NOMO-1 treated with dmso at 0.1 percent for 144 hours (cell line): ENCODE measurements at regions not wholly inside any gene's neighbourhood (a gene's known extent, or its start where the extent isn't known, plus 50 kb on each side); places are given as distances from the start of the nearest gene placed in this dataset.

Experiments
- DNase-seq: peaks from one replicate; lab custom pipeline; 2025; ENCODE audit not compliant: unreplicated experiment; lab: John Stamatoyannopoulos, UW

DNA sequence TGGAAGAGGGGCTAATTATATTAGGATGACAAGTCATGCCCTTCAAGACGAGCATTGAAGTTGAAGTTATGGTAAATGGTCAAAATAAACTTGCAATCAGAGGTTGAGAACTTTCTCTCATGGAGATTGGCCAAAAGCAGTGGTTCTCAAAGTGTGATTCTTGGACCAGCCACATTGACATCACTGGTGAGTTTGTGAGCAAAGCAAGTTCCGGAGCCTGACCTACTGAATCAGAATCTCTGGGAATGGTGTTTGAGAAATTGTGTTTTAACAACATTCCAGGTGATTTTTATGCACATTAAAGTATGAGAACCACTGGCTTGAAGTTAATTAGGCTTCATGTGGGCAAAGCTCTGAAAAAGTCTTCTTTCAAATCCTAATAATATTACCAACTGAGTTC lies 403.5 kb downstream of the ZSWIM6 start:
- DNase-seq, result no peak

- DNase-seq, result no peak
These were observed 403.9 kb downstream of the ZSWIM6 start for GRCh38 chr5:61735995-61736394.

- DNase-seq, result no peak
These were observed 405.4 kb downstream of the ZSWIM6 start for GRCh38 chr5:61737301-61737963.

- DNase-seq, result no peak
These were observed 405.9 kb downstream of the ZSWIM6 start for GRCh38 chr5:61737964-61738340.

GRCh38 chr5:61738446-61738845 lies 406.4 kb downstream of the ZSWIM6 start:
- DNase-seq, result no peak

GRCh38 chr5:61744690-61745619 lies 412.9 kb downstream of the ZSWIM6 start:
- no peak for DNase-seq

- no peak for DNase-seq
These were observed 414.9 kb downstream of the ZSWIM6 start for GRCh38 chr5:61746831-61747575.

DNA sequence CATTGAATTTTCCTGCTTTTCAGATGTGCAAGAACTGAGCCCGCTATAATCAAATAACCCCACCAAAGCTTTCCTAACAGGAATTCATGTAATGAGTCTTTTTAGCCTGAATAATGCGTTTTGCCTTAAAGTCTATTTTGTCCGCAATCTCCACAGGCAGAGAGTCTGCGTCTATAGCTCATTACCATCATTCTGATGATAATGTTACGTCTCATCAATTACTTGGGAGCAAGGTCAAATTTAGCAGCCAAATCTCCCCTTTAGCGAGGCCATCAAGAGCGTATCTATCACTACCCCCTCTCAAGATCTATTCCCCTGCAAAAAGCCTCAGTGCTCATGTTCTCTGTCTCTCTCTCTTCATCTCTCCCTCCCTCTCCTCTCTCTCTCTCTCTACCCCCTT lies 416.1 kb downstream of the ZSWIM6 start:
- DNase-seq, result no peak

GRCh38 chr5:61748651-61749050 lies 416.6 kb downstream of the ZSWIM6 start:
- no peak for DNase-seq

- DNase-seq, result no peak
These were observed 420.5 kb downstream of the ZSWIM6 start for GRCh38 chr5:61752588-61752987.

- no peak for DNase-seq
These were observed 422.7 kb downstream of the ZSWIM6 start for GRCh38 chr5:61754792-61755191.

GRCh38 chr5:61755726-61756222 lies 423.7 kb downstream of the ZSWIM6 start:
- no peak for DNase-seq

DNA sequence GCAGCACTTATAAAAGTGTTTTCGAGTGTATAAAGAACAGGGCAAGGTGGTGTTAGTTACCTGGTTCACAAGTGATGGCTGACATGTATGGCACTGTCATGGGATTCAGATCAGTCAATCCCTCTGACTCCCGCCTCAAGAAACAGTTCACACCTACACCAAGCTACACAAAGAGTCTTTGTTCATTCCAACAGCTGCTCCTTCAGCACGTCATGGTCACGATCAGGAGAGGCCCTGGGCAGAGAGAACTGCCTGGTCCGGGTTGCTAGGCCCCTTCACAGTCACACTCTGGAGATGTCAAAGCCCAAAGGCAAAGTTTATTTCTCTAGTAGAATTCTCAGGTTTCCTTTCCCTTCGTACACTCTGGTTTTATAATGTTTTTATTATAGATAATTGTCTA lies 426.7 kb downstream of the ZSWIM6 start:
- no peak for DNase-seq

DNA sequence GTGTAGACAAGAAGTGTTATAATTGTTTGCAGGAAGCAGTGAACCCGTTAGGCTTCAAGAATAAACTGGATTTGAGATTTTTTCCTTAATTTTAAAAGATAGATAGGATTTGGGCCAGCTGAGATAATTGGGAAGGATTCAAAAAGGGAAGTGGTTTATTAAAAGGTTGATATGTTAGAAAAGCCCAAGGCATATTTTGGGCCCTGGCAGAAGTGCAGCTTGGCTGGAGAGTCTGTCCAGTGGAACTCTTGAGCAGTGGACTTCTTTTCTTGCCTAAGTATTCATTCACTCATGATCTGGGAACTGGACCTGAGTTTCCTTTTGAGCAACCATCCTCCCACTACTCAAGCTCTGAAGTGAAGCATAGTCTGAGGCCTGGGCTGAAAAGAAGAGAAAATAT lies 433.4 kb downstream of the ZSWIM6 start:
- DNase-seq, result no peak

- no peak for DNase-seq
These were observed 434.1 kb downstream of the ZSWIM6 start for GRCh38 chr5:61766141-61766540.

DNA sequence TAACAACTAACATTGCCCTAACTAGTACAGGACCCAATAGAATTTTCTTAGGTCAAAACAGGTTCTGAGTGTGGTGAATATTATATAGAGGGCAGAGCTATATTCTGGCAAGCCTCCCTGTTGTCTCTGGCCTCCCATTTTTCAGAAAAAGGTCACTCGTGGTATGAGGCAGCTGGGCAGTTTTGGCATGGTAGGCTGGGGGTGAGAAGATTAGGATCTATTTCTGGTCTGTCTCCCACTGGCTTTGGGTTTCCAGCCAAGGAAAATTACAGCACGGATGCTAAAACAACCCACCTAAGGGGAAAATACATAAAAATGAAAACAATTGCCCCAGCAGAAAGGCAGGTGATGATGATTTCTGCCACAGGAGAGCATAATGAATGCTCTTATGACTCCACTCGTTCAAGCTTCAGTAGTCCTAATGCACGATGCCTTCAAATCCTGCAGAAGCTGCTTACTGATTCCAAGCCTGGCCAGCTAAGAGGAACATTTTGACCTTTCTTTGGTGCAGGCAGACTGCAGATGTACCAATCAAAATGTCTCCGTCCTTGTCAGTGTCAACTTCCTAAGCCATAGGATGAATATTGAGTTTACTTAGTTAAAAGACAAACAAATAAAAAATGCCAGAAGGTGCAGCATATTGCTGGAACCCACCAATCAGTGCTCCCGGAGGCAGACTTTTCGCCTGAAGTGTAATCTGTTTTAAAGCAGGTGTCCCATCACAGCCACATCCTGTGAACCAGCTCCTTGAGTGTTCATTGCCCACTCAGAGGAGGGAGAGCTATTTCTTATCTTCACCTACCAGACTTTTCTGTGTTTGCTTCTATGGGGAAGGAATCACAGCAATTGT lies 435.4 kb downstream of the ZSWIM6 start:
- DNase-seq, result no peak

GRCh38 chr5:61768692-61769281 lies 436.7 kb downstream of the ZSWIM6 start:
- DNase-seq, result no peak

- no peak for DNase-seq
These were observed 439.0 kb downstream of the ZSWIM6 start for GRCh38 chr5:61771062-61771461.

DNA sequence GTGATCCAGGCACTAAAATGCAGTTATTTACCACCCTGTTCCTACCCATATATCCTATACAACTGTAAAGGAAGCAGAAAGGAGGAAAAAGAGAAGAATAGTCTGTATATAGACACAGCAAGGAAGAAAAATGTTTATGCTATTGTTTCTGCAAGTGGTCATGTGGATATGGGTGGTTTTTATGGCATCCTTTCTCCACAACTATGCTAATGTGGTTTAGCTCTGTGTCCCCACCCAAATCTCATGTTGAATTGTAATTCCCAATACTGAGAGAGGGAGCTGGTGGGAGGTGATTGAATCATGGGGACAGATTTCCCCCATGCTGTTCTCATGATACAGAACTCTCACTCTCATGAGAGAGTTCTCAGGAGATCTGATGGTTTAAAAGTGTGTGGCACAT lies 439.8 kb downstream of the ZSWIM6 start:
- DNase-seq, result no peak

- DNase-seq, result no peak
These were observed 443.8 kb downstream of the ZSWIM6 start for GRCh38 chr5:61775901-61776300.
